OCI-LY1 (cell line): ENCODE measurements at regions not wholly inside any gene's neighbourhood (a gene's known extent, or its start where the extent isn't known, plus 50 kb on each side); places are given as distances from the start of the nearest gene placed in this dataset.

ENCODE experiments used
- H2AFZ ChIP-seq: fragments of 200-600 bp; sonication (generic), shearing (Covaris generic); 2 replicates; pipeline ENCODE4 v1.6.0; 2014; ENCODE audit warnings: antibody characterized with exemption, mild to moderate bottlenecking, low read length
- H3F3A ChIP-seq: fragments of 200-600 bp; sonication (generic), shearing (Covaris generic); 2 replicates; pipeline ENCODE4 v1.6.0; 2014; ENCODE audit warnings: mild to moderate bottlenecking, antibody characterized with exemption, low read length, moderate library complexity; ENCODE audit not compliant: insufficient read depth
- H3K27ac ChIP-seq: fragments of 200-600 bp; sonication (generic); 2 replicates; pipeline ENCODE4 v1.5.1; 2014; ENCODE audit warnings: low read length, mixed run types, mild to moderate bottlenecking, low read depth; ENCODE audit not compliant: poor library complexity, severe bottlenecking
- H3K27me3 ChIP-seq: fragments of 200-600 bp; sonication (generic); 2 replicates; pipeline ENCODE4 v1.6.0; 2014; ENCODE audit warnings: antibody characterized with exemption, mild to moderate bottlenecking, low read length, moderate library complexity; ENCODE audit not compliant: insufficient read depth
- H3K36me3 ChIP-seq: fragments of 200-600 bp; sonication (generic); 2 replicates; pipeline ENCODE4 v1.6.1; 2014; ENCODE audit warnings: mild to moderate bottlenecking, antibody characterized with exemption, low read length, moderate library complexity, mixed read lengths; ENCODE audit not compliant: insufficient read depth
- H3K4me1 ChIP-seq: fragments of 200-600 bp; sonication (generic); 2 replicates; pipeline ENCODE4 v1.5.1; 2014; ENCODE audit warnings: mild to moderate bottlenecking, low read length, moderate library complexity; ENCODE audit not compliant: insufficient read depth, severe bottlenecking
- H3K4me2 ChIP-seq: fragments of 200-600 bp; sonication (generic), shearing (Covaris generic); 2 replicates; pipeline ENCODE4 v1.6.1; 2014; ENCODE audit warnings: low read length
- H3K4me3 ChIP-seq: fragments of 200-600 bp; sonication (generic); 2 replicates; pipeline ENCODE4 v1.5.1; 2014; ENCODE audit warnings: low read length, low read depth, mild to moderate bottlenecking, mixed read lengths; ENCODE audit not compliant: poor library complexity, severe bottlenecking
- H3K79me2 ChIP-seq: fragments of 200-600 bp; shearing (Covaris generic); 2 replicates; pipeline ENCODE4 v1.6.1; 2016; ENCODE audit warnings: mixed run types, low read length, mixed read lengths; ENCODE audit not compliant: insufficient read depth
- H3K9ac ChIP-seq: fragments of 200-600 bp; sonication (generic), shearing (Covaris generic); 2 replicates; pipeline ENCODE4 v1.6.1; 2014; ENCODE audit warnings: mild to moderate bottlenecking, low read length, mixed read lengths
- H3K9me2 ChIP-seq: fragments of 200-600 bp; sonication (generic), shearing (Covaris generic); 2 replicates; pipeline ENCODE4 v1.6.1; 2014; ENCODE audit warnings: low read depth, mild to moderate bottlenecking, low read length, mixed read lengths
- H3K9me3 ChIP-seq: fragments of 200-600 bp; shearing (Covaris generic); 2 replicates; pipeline ENCODE4 v1.6.1; 2014; ENCODE audit warnings: low read length, mixed read lengths
- H4K20me1 ChIP-seq: fragments of 200-600 bp; sonication (generic), shearing (Covaris generic); 2 replicates; pipeline ENCODE4 v1.6.0; 2016; ENCODE audit warnings: mild to moderate bottlenecking, low read length; ENCODE audit not compliant: insufficient read depth
- CTCF ChIP-seq: fragments of 200-600 bp; sonication (generic), shearing (Covaris generic); IDR thresholded peaks from 2 replicates; pipeline ENCODE4 v1.5.1; 2017; ENCODE audit warnings: mild to moderate bottlenecking, antibody characterized with exemption, low read length, moderate library complexity, mixed read lengths
- EZH2 ChIP-seq: fragments of 200-600 bp; sonication (generic), shearing (Covaris generic); IDR thresholded peaks from 2 replicates; pipeline ENCODE4 v1.8.0; 2017; ENCODE audit warnings: borderline replicate concordance, mixed run types, mild to moderate bottlenecking, antibody characterized with exemption, low read length, moderate library complexity, mixed read lengths

- H3K9ac ChIP-seq, result no peak overlapping the region
- H3K4me2 ChIP-seq, result no peak overlapping the region
- TF ChIP-seq CTCF, result no peak
- no peak for TF ChIP-seq EZH2
- H3K36me3 ChIP-seq, result no peaks in the 10 kb centered on the region
- no peak overlapping the region for H3K4me3 ChIP-seq
- H2AFZ ChIP-seq, result no peak overlapping the region
- H3K9me2 ChIP-seq, result no peaks in the 10 kb centered on the region
- no peaks in the 10 kb centered on the region for H4K20me1 ChIP-seq
- H3F3A ChIP-seq, result no peaks in the 10 kb centered on the region
- no peaks in the 10 kb centered on the region for H3K9me3 ChIP-seq
- H3K4me1 ChIP-seq, result peaks cover 9% of the 10 kb centered on the region
- H3K79me2 ChIP-seq, result no peaks in the 10 kb centered on the region
- H3K27ac ChIP-seq, result no peak overlapping the region
- no peaks in the 10 kb centered on the region for H3K27me3 ChIP-seq
Measured at GRCh38 chr18:23316316-23316715, 136.8 kb upstream of the RIOK3 start.

DNA sequence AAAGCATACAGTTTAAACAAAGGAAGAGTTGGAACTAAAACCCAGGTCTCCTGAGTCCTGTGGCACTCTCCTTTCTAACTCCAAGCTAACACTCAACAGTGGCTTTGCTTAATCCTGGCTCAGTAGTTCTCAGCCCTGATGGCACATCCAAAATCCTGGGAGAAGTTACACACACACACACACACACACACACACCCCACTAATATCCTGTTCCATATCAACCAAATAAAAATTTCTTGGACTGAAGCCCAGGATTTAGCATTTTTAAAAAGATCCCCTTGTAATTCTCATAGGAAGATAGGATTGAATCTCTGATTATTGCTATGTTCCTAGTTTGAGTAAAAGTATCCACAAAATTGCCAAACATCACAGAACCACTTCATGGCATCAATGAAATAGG, 136.1 kb upstream of the RIOK3 start:
- Histone ChIP-seq H3K9me3 (no peaks in the 10 kb centered on the region), H3K27me3 (no peaks in the 10 kb centered on the region), H3K9me2 (no peaks in the 10 kb centered on the region), H4K20me1 (no peaks in the 10 kb centered on the region), H3F3A (no peaks in the 10 kb centered on the region), H3K9ac (no peak overlapping the region), H2AFZ (no peak overlapping the region), H3K79me2 (no peaks in the 10 kb centered on the region), H3K27ac (no peak overlapping the region), H3K4me2 (no peak overlapping the region), H3K4me3 (no peak overlapping the region), H3K36me3 (no peaks in the 10 kb centered on the region), H3K4me1 (peaks cover 9% of the 10 kb centered on the region)
- TF ChIP-seq CTCF (no peak), EZH2 (no peak)

GRCh38 chr18:23317975-23318675, 135.0 kb upstream of the RIOK3 start:
- H3K27me3 ChIP-seq, result no peaks in the 10 kb centered on the region
- no peak overlapping the region for H2AFZ ChIP-seq
- H3K9me2 ChIP-seq, result no peaks in the 10 kb centered on the region
- TF ChIP-seq EZH2, result no peak
- no peak for TF ChIP-seq CTCF
- no peaks in the 10 kb centered on the region for H3K9me3 ChIP-seq
- peaks cover 9% of the 10 kb centered on the region for H3K4me1 ChIP-seq
- no peaks in the 10 kb centered on the region for H3K36me3 ChIP-seq
- no peaks in the 10 kb centered on the region for H4K20me1 ChIP-seq
- no peaks in the 10 kb centered on the region for H3F3A ChIP-seq
- no peaks in the 10 kb centered on the region for H3K79me2 ChIP-seq
- H3K4me2 ChIP-seq, result no peak overlapping the region
- H3K4me3 ChIP-seq, result no peak overlapping the region
- no peak overlapping the region for H3K9ac ChIP-seq
- H3K27ac ChIP-seq, result no peak overlapping the region
